ENCODE measurements at regions not wholly inside any gene's neighbourhood (a gene's known extent, or its start where the extent isn't known, plus 50 kb on each side); places are given as distances from the start of the nearest gene placed in this dataset.

- TF ChIP-seq CTCF (IDR thresholded peaks at IDR 0.05; ENCODE audit: low read length) (no peak), EZH2 (optimal IDR thresholded peaks at IDR 0.05; ENCODE audit: low read depth, low read length) (no peak)
Observed at GRCh38 chr9:18002718-18003438, 424.0 kb downstream of the SH3GL2 start.

All from MM.1S (cell line).